ENCODE measurements at regions not wholly inside any gene's neighbourhood (a gene's known extent, or its start where the extent isn't known, plus 50 kb on each side); places are given as distances from the start of the nearest gene placed in this dataset.

- DNase-seq (ENCODE audit: low spot score) (no peak), ATAC-seq (no peak)
Observed at GRCh38 chr3:94179059-94179458, 116.2 kb downstream of the NSUN3 start.

- DNase-seq (ENCODE audit: low spot score): no peak
- no peak for ATAC-seq
Observed at GRCh38 chr3:94183551-94183950, 120.7 kb downstream of the NSUN3 start.

GRCh38 chr3:94184781-94185180 is 121.9 kb downstream of the NSUN3 start:
- DNase-seq (ENCODE audit: low spot score) (no peak), ATAC-seq (no peak)

- DNase-seq (ENCODE audit: low spot score) (no peak), ATAC-seq (no peak)
Observed at GRCh38 chr3:94185753-94186152, 122.9 kb downstream of the NSUN3 start.

- ATAC-seq (no peak), DNase-seq (ENCODE audit: low spot score) (no peak)
Observed at GRCh38 chr3:94187697-94188096, 124.8 kb downstream of the NSUN3 start.

GRCh38 chr3:94195381-94195780 is 132.5 kb downstream of the NSUN3 start:
- DNase-seq (ENCODE audit: low spot score) (no peak), ATAC-seq (no peak)

- DNase-seq (ENCODE audit: low spot score): no peak
- ATAC-seq: no peak
Observed at GRCh38 chr3:94206291-94206690, 143.4 kb downstream of the NSUN3 start.

- ATAC-seq (no peak), DNase-seq (ENCODE audit: low spot score) (no peak)
Observed at GRCh38 chr3:94210256-94210655, 147.4 kb downstream of the NSUN3 start.

- ATAC-seq: no peak
- no peak for DNase-seq (ENCODE audit: low spot score)
Observed at GRCh38 chr3:94217406-94217805, 154.5 kb downstream of the NSUN3 start.

GRCh38 chr3:94220426-94220825 is 157.6 kb downstream of the NSUN3 start:
- DNase-seq (ENCODE audit: low spot score) (no peak), ATAC-seq (no peak)

GRCh38 chr3:94221829-94222228 is 159.0 kb downstream of the NSUN3 start:
- ATAC-seq: peak; percentile 53
- DNase-seq (ENCODE audit: low spot score): no peak

- DNase-seq (ENCODE audit: low spot score): no peak
- ATAC-seq: no peak
Observed at GRCh38 chr3:94225148-94225865, 162.4 kb downstream of the NSUN3 start.

- no peak for ATAC-seq
- no peak for DNase-seq (ENCODE audit: low spot score)
Observed at GRCh38 chr3:94226078-94226477, 163.2 kb downstream of the NSUN3 start.

- DNase-seq (ENCODE audit: low spot score) (no peak), ATAC-seq (no peak)
Observed at GRCh38 chr3:94232921-94233320, 170.1 kb downstream of the NSUN3 start.

- ATAC-seq (peak; percentile 65), DNase-seq (ENCODE audit: low spot score) (no peak)
Observed at GRCh38 chr3:94234177-94234788, 171.4 kb downstream of the NSUN3 start.

GRCh38 chr3:94241986-94242385 is 179.1 kb downstream of the NSUN3 start:
- DNase-seq (ENCODE audit: low spot score): no peak
- ATAC-seq: no peak

- DNase-seq (ENCODE audit: low spot score): no peak
- no peak for ATAC-seq
Observed at GRCh38 chr3:94246171-94246570, 183.3 kb downstream of the NSUN3 start.

GRCh38 chr3:94248042-94248441 is 185.2 kb downstream of the NSUN3 start:
- ATAC-seq: no peak
- no peak for DNase-seq (ENCODE audit: low spot score)

- ATAC-seq (peak; percentile 99), DNase-seq (ENCODE audit: low spot score) (peak; percentile 72)
Observed at GRCh38 chr3:94249491-94250079, 186.7 kb downstream of the NSUN3 start.

GRCh38 chr3:94251566-94251965 is 188.7 kb downstream of the NSUN3 start:
- DNase-seq (ENCODE audit: low spot score) (no peak), ATAC-seq (no peak)

- ATAC-seq: no peak
- DNase-seq (ENCODE audit: low spot score): no peak
Observed at GRCh38 chr3:94252316-94252715, 189.5 kb downstream of the NSUN3 start.

All from left lobe of liver (tissue), 2 donors.